Right lobe of liver (tissue), 4 donors: ENCODE measurements at regions not wholly inside any gene's neighbourhood (a gene's known extent, or its start where the extent isn't known, plus 50 kb on each side); places are given as distances from the start of the nearest gene placed in this dataset.

ENCODE experiments used
- CTCF ChIP-seq, 4 donors: fragments of 200-600 bp in 3 of 4; fragments of 450-650 bp in 1 of 4; IDR thresholded peaks; one replicate each; pipeline versions ENCODE4 v1.5.1 to v1.8.0; 2016 to 2022; ENCODE audit warnings: antibody characterized with exemption in 4 of 4, mild to moderate bottlenecking in 2 of 4
- POLR2A ChIP-seq: fragments of 450-650 bp; IDR thresholded peaks from one replicate; pipeline ENCODE4 v1.6.1; 2017; ENCODE audit warnings: antibody characterized with exemption, mild to moderate bottlenecking
- donor health status: DM: no; HTN: no; CAD: no.
- donor health status: DM: no; HTN: no; CAD: no.
- donor health status: DM: no; HTN: yes; CAD: no.

DNA sequence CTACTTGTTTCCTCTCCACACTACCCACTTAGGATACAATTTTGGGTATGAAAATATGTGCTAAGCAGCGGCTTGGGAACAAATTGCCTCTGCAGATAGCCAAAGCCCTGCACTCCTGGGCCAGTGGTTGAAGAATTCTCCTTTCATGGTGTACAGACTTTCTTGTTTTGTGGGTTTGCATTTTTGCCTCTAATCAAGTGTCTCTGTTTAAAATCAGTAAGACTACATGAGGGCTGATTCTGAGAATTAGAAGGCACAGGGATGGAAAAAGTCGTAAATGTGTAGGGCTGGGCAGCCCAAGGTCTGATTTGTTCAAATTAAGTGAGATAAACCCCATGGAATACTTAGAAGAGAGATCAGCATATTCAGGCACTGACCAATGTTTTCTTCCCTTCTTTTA lies 103.7 kb upstream of the CD180 start:
- TF ChIP-seq CTCF (IDR thresholded peaks at IDR 0.05) (no peak), POLR2A (no peak)
